ENCODE measurements at regions not wholly inside any gene's neighbourhood (a gene's known extent, or its start where the extent isn't known, plus 50 kb on each side); places are given as distances from the start of the nearest gene placed in this dataset.

DNA sequence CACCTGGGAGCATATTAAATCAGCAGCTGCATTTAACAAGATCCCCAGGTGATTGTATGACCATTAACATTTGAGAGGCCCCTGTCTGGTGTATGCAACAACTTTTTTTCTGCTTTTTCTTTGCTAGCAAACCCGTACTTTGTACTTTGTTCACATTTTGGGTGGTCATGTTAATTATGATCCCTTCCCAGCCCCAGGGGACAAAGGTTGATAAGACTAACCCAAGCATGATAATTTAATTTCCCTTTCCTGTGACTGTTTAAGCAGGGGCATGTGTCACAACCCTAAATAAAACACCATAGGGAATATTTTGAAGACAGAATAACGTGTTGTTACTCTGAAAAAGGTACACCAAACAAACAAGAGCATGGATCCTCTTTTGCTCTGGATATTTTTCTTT lies 332.0 kb downstream of the PCDH18 start:
- no peak overlapping the region for H3K4me3 ChIP-seq (replicated peaks; ENCODE audit: low read depth, low read length)
- DNase-seq (ENCODE audit: low read depth) = no peak
- TF ChIP-seq, protein P1, sequence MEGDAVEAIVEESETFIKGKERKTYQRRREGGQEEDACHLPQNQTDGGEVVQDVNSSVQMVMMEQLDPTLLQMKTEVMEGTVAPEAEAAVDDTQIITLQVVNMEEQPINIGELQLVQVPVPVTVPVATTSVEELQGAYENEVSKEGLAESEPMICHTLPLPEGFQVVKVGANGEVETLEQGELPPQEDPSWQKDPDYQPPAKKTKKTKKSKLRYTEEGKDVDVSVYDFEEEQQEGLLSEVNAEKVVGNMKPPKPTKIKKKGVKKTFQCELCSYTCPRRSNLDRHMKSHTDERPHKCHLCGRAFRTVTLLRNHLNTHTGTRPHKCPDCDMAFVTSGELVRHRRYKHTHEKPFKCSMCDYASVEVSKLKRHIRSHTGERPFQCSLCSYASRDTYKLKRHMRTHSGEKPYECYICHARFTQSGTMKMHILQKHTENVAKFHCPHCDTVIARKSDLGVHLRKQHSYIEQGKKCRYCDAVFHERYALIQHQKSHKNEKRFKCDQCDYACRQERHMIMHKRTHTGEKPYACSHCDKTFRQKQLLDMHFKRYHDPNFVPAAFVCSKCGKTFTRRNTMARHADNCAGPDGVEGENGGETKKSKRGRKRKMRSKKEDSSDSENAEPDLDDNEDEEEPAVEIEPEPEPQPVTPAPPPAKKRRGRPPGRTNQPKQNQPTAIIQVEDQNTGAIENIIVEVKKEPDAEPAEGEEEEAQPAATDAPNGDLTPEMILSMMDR (IDR thresholded peaks at IDR 0.05; ENCODE audit: low read length, missing control alignments) = no peak

DNA sequence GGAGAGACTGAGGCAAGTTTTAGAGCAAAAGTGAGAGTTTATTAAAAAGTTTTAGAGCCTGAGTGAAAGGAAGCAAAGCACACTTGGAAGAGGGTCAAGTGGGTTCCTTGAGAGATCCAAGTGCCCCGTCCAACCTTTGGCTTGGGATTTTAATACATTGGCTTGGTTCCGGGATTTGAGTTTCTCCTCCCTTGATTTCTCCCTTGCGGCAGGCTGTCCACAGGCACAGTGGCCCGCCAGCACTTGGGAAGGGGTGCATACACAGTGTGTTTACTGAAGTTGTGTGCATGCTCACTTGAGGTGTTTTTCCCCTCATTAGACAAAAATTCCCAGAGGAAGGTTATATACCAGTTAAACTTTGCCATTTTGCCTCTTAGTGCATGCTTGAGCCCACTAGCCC lies 333.5 kb downstream of the PCDH18 start:
- H3K4me3 ChIP-seq (replicated peaks; ENCODE audit: low read depth, low read length) = no peak overlapping the region
- TF ChIP-seq, protein P1 (IDR thresholded peaks at IDR 0.05; ENCODE audit: low read length, missing control alignments) = no peak
- DNase-seq (ENCODE audit: low read depth) = no peak

DNA sequence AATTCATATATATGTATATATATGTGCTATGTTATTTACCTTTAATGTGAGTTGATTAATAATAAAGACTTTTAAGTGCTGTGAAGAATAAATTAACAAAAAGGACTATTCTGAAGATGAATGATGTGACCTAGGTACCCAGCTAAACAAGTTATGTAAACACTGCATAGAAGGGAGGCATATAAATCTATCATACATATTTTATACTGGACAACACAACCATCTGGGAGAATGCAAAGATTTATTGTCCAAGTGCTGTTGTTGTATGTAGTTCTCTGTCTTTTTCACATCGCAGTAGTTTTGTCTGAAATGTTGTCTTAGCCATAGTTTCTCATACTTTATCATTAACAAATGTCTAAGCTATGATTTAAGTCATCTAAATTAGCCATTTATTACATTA lies 337.6 kb downstream of the PCDH18 start:
- TF ChIP-seq, protein P1 (IDR thresholded peaks at IDR 0.05; ENCODE audit: low read length, missing control alignments) = no peak

DNA sequence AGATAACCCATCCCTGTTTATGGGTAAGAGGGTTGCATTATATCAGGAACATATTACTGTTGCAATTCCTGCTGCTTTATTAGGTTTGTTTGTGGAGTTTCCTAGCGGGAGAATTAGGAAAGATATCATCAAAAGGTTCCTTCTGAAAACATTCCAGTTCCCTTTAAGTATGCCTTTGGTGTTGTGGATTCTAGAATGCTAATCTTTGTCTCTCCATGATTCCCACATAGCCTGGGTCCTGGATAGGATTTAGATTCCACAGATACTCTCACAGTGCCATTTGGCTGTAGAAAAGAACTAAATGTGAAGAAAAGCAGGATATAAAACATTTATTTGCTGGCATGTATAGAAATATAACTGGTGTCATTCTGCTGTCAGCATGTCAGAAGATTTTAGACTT lies 338.7 kb downstream of the PCDH18 start:
- H3K4me3 ChIP-seq (replicated peaks; ENCODE audit: low read depth, low read length) = no peak overlapping the region
- TF ChIP-seq, protein P1 (IDR thresholded peaks at IDR 0.05; ENCODE audit: low read length, missing control alignments) = no peak
- DNase-seq (ENCODE audit: low read depth) = no peak

More for the DNA sequence above, 337.6 kb downstream of the PCDH18 start:
- H3K4me3 ChIP-seq (replicated peaks; ENCODE audit: low read depth, low read length) = no peak overlapping the region
- DNase-seq (ENCODE audit: low read depth) = no peak

DNA sequence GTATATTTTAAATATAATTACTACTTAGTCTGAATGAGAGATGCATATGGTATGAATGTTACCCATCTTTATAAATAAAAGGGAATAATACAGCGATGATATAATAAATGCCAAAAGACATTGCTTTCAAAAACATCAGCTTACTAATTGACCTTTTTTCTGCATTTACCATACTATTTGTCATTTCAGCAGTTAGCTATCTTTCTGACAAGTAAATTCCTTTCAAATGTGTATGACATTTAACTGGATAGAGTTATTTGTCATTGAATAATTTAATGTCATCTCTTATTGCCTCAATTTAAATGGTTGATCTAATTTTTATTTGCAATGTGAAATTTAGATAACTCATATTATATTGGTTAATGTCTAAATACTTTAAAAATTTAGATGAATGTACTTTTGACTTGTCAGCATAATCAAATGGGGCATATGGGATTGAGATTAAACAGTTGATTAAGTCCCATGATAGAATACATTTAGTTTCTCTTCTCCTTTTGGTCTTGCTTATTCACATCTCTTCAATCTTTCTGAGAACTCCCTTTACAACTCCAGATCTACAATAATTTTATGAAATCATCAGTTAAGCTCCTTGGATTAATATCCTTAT lies 350.9 kb downstream of the PCDH18 start:
- TF ChIP-seq, protein P1 (IDR thresholded peaks at IDR 0.05; ENCODE audit: low read length, missing control alignments) = no peak
- no peak for DNase-seq (ENCODE audit: low read depth)
- no peak overlapping the region for H3K4me3 ChIP-seq (replicated peaks; ENCODE audit: low read depth, low read length)

DNA sequence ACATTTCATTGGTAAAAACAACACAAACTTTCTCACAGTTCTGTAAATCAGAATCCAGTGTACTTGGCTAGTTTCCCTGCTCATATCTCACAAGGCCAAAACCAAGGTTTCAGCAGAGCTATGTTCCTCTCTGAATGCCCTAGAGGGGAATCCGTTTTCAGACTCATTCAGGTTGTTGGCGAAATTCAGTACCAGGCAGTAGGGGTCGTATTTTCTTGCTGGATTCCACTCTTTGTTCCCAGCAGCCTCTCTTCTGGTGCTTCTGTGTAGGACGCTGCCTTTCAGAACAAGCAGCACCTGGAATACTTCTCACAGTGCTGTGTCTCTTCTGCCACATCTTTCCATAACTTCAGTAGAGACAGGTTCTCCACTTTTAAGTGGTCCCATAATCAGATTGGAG lies 351.9 kb downstream of the PCDH18 start:
- no peak for DNase-seq (ENCODE audit: low read depth)
- TF ChIP-seq, protein P1 (IDR thresholded peaks at IDR 0.05; ENCODE audit: low read length, missing control alignments) = no peak
- H3K4me3 ChIP-seq (replicated peaks; ENCODE audit: low read depth, low read length) = no peak overlapping the region

DNA sequence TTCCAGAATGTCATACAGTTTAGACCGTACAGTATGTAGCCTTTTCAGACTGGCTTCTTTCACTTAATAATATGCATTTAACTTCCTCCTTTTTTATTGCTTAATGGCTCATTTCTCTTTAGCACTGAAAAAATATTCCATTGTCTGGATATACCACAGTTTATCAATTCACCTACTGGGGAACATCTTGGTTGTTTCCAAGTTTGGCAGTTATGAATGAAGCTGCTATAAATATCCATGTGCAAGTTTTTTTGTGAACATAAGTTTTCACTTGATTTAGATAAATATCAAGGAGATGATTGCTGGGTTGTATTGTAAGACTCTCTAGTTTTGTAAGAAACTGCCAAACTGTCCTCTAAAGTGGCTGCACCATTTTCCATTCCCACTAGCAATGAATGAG lies 375.5 kb downstream of the PCDH18 start:
- DNase-seq (ENCODE audit: low read depth) = no peak
- H3K4me3 ChIP-seq (replicated peaks; ENCODE audit: low read depth, low read length) = no peak overlapping the region
- TF ChIP-seq, protein P1 (IDR thresholded peaks at IDR 0.05; ENCODE audit: low read length, missing control alignments) = no peak

All from fibroblast of pulmonary artery (primary cell).